H1 (cell line): ENCODE measurements at regions not wholly inside any gene's neighbourhood (a gene's known extent, or its start where the extent isn't known, plus 50 kb on each side); places are given as distances from the start of the nearest gene placed in this dataset.

ENCODE experiments used
- CBX5 ChIP-seq: fragments of 300-800, 300-1000 bp; sonication (generic); IDR thresholded peaks from 2 replicates; pipeline ENCODE4 v1.7.1; 2016; ENCODE audit warnings: antibody characterized with exemption, low read length, low read depth
- JUND ChIP-seq: IDR thresholded peaks from 2 replicates; pipeline ENCODE4 v1.6.1; 2011; ENCODE audit warnings: mild to moderate bottlenecking, improper control_type of control experiment, low read length
- NRF1 ChIP-seq: IDR thresholded peaks from 2 replicates; pipeline ENCODE4 v1.6.1; 2011; ENCODE audit warnings: mild to moderate bottlenecking, low read depth, low read length, improper control_type of control experiment
- RAD21 ChIP-seq, 2 experiments: IDR thresholded peaks in 1 of 2; conservative IDR thresholded peaks in 1 of 2; 2 replicates each; pipeline ENCODE4 v1.6.1; 2011; ENCODE audit warnings: low read depth in 2 of 2, low read length in 2 of 2, improper control_type of control experiment in 1 of 2, inconsistent platforms in 1 of 2, mild to moderate bottlenecking in 1 of 2, moderate library complexity in 1 of 2
- TF ChIP-seq, protein P1 (sequence below): IDR thresholded peaks from 2 replicates; pipeline ENCODE4 v1.6.1; 2012; ENCODE audit warnings: low read length, inconsistent platforms

DNA sequence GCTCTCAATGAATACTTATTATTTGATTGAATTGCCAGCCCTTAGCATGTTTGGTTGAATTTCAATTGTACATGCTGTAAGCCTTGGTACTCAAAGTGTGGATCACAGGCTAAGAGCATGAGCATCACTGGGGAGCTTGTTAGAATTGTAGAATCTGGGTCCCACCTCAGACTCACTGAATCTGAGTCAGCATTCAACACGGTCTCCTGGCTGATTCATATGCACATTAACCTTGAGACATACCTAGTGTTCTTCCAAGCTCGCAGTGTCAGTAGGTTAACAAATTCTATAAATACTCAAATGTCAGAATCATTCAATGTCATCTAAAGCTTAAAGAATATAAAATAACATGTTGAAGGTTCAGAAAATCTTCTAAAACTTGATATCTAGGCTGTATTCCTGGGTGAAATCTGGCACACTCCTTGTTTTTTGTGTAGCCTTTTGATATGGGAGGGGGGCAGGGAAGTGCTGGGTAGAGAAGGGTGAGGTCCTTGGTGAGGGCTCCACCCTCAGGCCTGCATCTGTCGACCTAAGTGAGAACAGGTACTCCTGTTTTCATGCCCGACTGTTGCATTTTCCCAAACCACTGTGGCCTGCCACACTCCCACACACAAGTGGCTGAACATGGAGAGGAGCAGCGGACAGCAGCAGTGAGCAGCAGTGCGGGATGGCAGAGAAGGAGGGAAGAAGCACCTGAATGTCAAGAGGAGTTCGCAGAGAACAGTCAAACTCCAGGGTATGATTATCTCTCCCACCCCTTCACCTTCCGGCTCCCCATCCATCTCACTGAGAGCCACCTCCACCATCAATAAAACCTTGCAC is 529.6 kb upstream of the IGFBP7 start (continued):
- TF ChIP-seq, protein P1, sequence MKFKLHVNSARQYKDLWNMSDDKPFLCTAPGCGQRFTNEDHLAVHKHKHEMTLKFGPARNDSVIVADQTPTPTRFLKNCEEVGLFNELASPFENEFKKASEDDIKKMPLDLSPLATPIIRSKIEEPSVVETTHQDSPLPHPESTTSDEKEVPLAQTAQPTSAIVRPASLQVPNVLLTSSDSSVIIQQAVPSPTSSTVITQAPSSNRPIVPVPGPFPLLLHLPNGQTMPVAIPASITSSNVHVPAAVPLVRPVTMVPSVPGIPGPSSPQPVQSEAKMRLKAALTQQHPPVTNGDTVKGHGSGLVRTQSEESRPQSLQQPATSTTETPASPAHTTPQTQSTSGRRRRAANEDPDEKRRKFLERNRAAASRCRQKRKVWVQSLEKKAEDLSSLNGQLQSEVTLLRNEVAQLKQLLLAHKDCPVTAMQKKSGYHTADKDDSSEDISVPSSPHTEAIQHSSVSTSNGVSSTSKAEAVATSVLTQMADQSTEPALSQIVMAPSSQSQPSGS, result no peak
- TF ChIP-seq CBX5 (no peak), JUND (no peak), RAD21 (IDR thresholded peaks at IDR 0.05 in 1 of 2, conservative IDR thresholded peaks at IDR 0.05 in 1 of 2; ENCODE audit: low read depth in 2 of 2, low read length in 2 of 2) (peak; percentile 20 to 33; a peak in 2 of 4 replicates), NRF1 (no peak)
